MM.1S (cell line): ENCODE measurements at regions not wholly inside any gene's neighbourhood (a gene's known extent, or its start where the extent isn't known, plus 50 kb on each side); places are given as distances from the start of the nearest gene placed in this dataset.

Experiments
- DNase-seq: peaks from one replicate; pipeline ENCODE4 v3.0.0-alpha.2; 2015
- H2AFZ ChIP-seq: fragments of 300-600 bp; sonication (generic); 2 replicates; pipeline ENCODE4 v1.6.0; 2016; ENCODE audit warnings: antibody characterized with exemption, low read length
- H3F3A ChIP-seq: fragments of 300-600 bp; sonication (generic); 2 replicates; pipeline ENCODE4 v1.6.1; 2016; ENCODE audit warnings: mild to moderate bottlenecking, antibody characterized with exemption, low read length, moderate library complexity, mixed read lengths; ENCODE audit not compliant: insufficient read depth
- H3K27ac ChIP-seq: fragments of 300-600 bp; sonication (generic); 2 replicates; pipeline ENCODE4 v1.5.1; 2016; ENCODE audit warnings: mild to moderate bottlenecking, low read length
- H3K27me3 ChIP-seq: fragments of 300-600 bp; sonication (generic); replicated peaks from 2 replicates; pipeline ENCODE4 v1.6.0; 2016; ENCODE audit warnings: low read length; ENCODE audit not compliant: insufficient read depth
- H3K36me3 ChIP-seq: fragments of 300-600 bp; sonication (generic); replicated peaks from 2 replicates; pipeline ENCODE4 v1.6.1; 2016; ENCODE audit warnings: mild to moderate bottlenecking, low read length, mixed read lengths; ENCODE audit not compliant: insufficient read depth
- H3K4me1 ChIP-seq: fragments of 300-600 bp; sonication (generic); 2 replicates; pipeline ENCODE4 v1.6.1; 2016; ENCODE audit warnings: low read length, mixed read lengths
- H3K4me2 ChIP-seq: fragments of 300-600 bp; sonication (generic); 2 replicates; pipeline ENCODE4 v1.6.0; 2016; ENCODE audit warnings: low read depth, low read length
- H3K4me3 ChIP-seq: fragments of 300-600 bp; sonication (generic); 2 replicates; pipeline ENCODE4 v1.5.1; 2016; ENCODE audit warnings: low read length, mixed read lengths
- H3K79me2 ChIP-seq: fragments of 300-600 bp; sonication (generic); 2 replicates; pipeline ENCODE4 v1.6.1; 2016; ENCODE audit warnings: mixed run types, low read length, mixed read lengths
- H3K9ac ChIP-seq: fragments of 300-600 bp; sonication (generic); 2 replicates; pipeline ENCODE4 v1.6.1; 2016; ENCODE audit warnings: low read length, mixed read lengths
- H3K9me2 ChIP-seq: fragments of 300-600 bp; sonication (generic); replicated peaks from 2 replicates; pipeline ENCODE4 v1.6.1; 2016; ENCODE audit warnings: mild to moderate bottlenecking, low read length, mixed read lengths; ENCODE audit not compliant: insufficient read depth
- H3K9me3 ChIP-seq: fragments of 300-600 bp; sonication (generic); replicated peaks from 2 replicates; pipeline ENCODE4 v1.6.1; 2016; ENCODE audit warnings: mild to moderate bottlenecking, low read length, mixed read lengths; ENCODE audit not compliant: insufficient read depth
- H4K20me1 ChIP-seq: fragments of 300-600 bp; sonication (generic); 2 replicates; pipeline ENCODE4 v1.6.1; 2016; ENCODE audit warnings: mild to moderate bottlenecking, low read length, moderate library complexity, mixed read lengths; ENCODE audit not compliant: insufficient read depth
- EZH2 ChIP-seq: fragments of 300-600 bp; sonication (generic); optimal IDR thresholded peaks from 2 replicates; pipeline ENCODE3; 2017; ENCODE audit warnings: low read depth, mild to moderate bottlenecking, antibody characterized with exemption, low read length, mixed read lengths
- EZH2phosphoT487 ChIP-seq: fragments of 300-600 bp; sonication (generic); IDR thresholded peaks from 2 replicates; pipeline ENCODE4 v1.6.1; 2018; ENCODE audit warnings: antibody characterized with exemption, low read length
- TF ChIP-seq, protein P1 (sequence below): fragments of 300-600 bp; sonication (generic); IDR thresholded peaks from 2 replicates; pipeline ENCODE4 v1.5.1; 2016; ENCODE audit warnings: antibody characterized with exemption, low read length, mixed read lengths

DNA sequence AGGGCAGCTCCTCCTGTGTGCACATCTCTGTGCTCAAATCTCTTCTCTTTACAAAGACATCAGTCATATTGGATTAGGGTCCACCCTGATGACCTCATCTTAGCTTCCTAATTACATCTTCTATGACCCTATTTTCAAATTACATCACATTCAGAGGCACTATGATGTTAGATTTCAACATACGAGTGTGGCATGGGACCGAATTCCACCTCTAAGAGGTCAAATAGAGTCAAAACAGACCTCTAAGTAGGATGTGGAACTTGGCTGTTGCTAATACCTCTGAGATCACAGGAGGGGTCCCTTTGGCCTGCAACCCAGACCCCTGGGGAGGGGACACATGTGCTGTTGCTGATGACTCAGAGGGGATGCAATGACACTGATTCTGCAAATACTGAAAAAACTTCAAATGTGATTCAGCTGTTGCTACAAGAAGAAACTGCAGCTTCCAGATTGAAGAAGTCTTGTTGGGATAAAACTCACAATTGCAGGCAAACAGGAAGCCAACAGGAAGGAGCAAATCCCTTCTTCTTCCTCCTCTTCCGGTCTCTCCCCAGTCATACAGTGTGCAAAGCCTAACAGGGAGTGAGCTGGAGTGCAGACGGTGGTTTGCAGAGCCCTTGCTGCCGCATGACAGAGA, 216.2 kb downstream of the MYLK4 start:
- Histone ChIP-seq H4K20me1 (no peaks in the 10 kb centered on the region), H2AFZ (no peak overlapping the region), H3K4me1 (no peaks in the 10 kb centered on the region), H3K27ac (no peak overlapping the region), H3F3A (no peaks in the 10 kb centered on the region), H3K4me2 (no peak overlapping the region), H3K9ac (no peak overlapping the region), H3K27me3 (peaks cover 53% of the 10 kb centered on the region), H3K4me3 (no peak overlapping the region), H3K79me2 (no peaks in the 10 kb centered on the region), H3K9me3 (no peaks in the 10 kb centered on the region), H3K9me2 (no peaks in the 10 kb centered on the region), H3K36me3 (no peaks in the 10 kb centered on the region)
- no peak for DNase-seq
- no peak for TF ChIP-seq EZH2
- no peak for TF ChIP-seq EZH2phosphoT487
- TF ChIP-seq, protein P1, sequence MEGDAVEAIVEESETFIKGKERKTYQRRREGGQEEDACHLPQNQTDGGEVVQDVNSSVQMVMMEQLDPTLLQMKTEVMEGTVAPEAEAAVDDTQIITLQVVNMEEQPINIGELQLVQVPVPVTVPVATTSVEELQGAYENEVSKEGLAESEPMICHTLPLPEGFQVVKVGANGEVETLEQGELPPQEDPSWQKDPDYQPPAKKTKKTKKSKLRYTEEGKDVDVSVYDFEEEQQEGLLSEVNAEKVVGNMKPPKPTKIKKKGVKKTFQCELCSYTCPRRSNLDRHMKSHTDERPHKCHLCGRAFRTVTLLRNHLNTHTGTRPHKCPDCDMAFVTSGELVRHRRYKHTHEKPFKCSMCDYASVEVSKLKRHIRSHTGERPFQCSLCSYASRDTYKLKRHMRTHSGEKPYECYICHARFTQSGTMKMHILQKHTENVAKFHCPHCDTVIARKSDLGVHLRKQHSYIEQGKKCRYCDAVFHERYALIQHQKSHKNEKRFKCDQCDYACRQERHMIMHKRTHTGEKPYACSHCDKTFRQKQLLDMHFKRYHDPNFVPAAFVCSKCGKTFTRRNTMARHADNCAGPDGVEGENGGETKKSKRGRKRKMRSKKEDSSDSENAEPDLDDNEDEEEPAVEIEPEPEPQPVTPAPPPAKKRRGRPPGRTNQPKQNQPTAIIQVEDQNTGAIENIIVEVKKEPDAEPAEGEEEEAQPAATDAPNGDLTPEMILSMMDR = no peak

DNA sequence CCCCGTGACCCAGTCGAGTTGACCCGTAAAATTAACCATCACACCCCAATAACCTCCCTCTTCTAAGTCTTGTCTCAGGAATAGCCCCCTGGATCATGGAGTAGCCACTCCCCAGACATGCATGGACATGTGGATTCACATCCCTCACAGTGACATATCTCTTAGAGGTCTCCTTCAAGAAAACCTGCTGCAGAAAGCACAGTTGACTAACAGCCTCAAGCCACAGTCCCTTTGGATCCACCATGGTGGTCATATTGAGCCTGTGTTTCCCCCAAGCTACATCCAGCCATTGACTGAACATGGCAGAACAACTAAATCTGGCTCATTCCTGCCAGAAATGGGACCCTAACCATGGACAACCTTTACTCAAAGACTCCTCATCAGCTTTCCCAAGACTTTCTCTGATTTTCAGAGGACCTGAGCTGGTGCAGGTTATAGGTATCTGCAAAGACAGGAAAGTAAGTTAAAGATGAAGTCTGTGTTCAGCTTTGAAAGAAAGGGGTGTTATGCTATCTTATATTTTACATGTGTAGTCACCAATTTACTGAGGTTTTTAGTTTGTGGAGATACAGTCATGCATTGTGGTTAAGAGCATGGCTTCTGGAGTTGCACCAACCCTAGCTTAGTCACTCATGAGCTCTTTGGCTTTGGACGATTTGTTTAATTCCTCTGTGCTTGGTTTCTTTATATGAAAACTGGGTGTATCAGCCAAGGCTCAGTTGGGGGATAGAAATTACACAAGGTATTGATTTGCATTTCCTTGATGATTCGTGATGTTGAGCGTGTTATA, 219.1 kb downstream of the MYLK4 start:
- H3K4me2 ChIP-seq = no peak overlapping the region
- no peaks in the 10 kb centered on the region for H3K36me3 ChIP-seq
- no peak overlapping the region for H3K4me3 ChIP-seq
- H3K9me2 ChIP-seq = no peaks in the 10 kb centered on the region
- no peaks in the 10 kb centered on the region for H4K20me1 ChIP-seq
- DNase-seq = no peak
- H3K27me3 ChIP-seq = peaks cover 27% of the 10 kb centered on the region
- H3K27ac ChIP-seq = no peak overlapping the region
- H2AFZ ChIP-seq = no peak overlapping the region
- no peaks in the 10 kb centered on the region for H3K79me2 ChIP-seq
- no peaks in the 10 kb centered on the region for H3K9me3 ChIP-seq
- H3K4me1 ChIP-seq = no peaks in the 10 kb centered on the region
- no peak overlapping the region for H3K9ac ChIP-seq
- TF ChIP-seq, protein P1 = no peak
- no peak for TF ChIP-seq EZH2phosphoT487
- no peak for TF ChIP-seq EZH2
- H3F3A ChIP-seq = no peaks in the 10 kb centered on the region

DNA sequence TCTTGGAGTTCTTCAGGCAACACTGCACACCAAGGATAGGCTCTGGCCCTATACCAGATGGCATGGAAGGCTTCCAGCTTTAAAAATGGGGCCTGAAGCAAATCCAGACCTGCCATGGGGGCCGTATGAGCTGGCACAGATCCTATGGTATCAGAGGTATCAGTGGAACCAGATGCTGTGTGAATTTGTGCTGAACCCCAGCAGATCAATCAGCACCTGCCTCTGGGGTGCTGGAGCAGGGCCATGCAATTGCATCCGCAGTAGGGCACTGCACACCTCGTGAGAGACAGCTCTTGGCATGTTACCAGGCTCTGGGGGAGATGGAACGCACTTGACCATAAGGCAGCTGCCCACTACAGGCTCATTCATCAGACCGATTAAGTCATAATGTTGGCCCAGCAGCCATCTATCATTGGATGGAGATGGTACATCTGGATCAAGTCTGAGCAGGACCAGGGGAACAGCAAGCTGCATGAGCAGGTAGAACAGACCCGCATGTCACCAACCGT, 221.5 kb downstream of the MYLK4 start:
- Histone ChIP-seq H3K36me3 (no peaks in the 10 kb centered on the region), H3K9ac (no peak overlapping the region), H2AFZ (no peak overlapping the region), H3K9me3 (no peaks in the 10 kb centered on the region), H3K27ac (no peak overlapping the region), H3K4me3 (no peak overlapping the region), H3K4me1 (no peaks in the 10 kb centered on the region), H3K79me2 (no peaks in the 10 kb centered on the region), H4K20me1 (no peaks in the 10 kb centered on the region), H3K27me3 (peaks cover 8% of the 10 kb centered on the region), H3K9me2 (no peaks in the 10 kb centered on the region), H3K4me2 (no peak overlapping the region), H3F3A (no peaks in the 10 kb centered on the region)
- TF ChIP-seq EZH2 (no peak), EZH2phosphoT487 (no peak)
- TF ChIP-seq, protein P1 = no peak
- DNase-seq = no peak
